ENCODE measurements at regions not wholly inside any gene's neighbourhood (a gene's known extent, or its start where the extent isn't known, plus 50 kb on each side); places are given as distances from the start of the nearest gene placed in this dataset.

- no peaks in the 10 kb centered on the region for H3K4me1 Mint-ChIP-seq
- H3K4me3 Mint-ChIP-seq: no peak overlapping the region
- H3K9me3 Mint-ChIP-seq: peaks cover 5% of the 10 kb centered on the region
These were observed 274.2 kb upstream of the CCNH start for GRCh38 chr5:87686975-87687374.

GRCh38 chr5:87686018-87686417 lies 273.3 kb upstream of the CCNH start:
- H3K27ac Mint-ChIP-seq: no peak overlapping the region
- peaks cover 5% of the 10 kb centered on the region for H3K9me3 Mint-ChIP-seq
- DNase-seq: no peak
- no peaks in the 10 kb centered on the region for H3K36me3 Mint-ChIP-seq
- no peaks in the 10 kb centered on the region for H3K4me1 Mint-ChIP-seq
- peaks cover 4% of the 10 kb centered on the region for H3K27me3 Mint-ChIP-seq
- H3K4me3 Mint-ChIP-seq: no peak overlapping the region

More at GRCh38 chr5:87686975-87687374, 274.2 kb upstream of the CCNH start:
- Mint-ChIP-seq H3K36me3 (no peaks in the 10 kb centered on the region), H3K27me3 (peaks cover 4% of the 10 kb centered on the region), H3K27ac (no peak overlapping the region)
- DNase-seq: no peak

- no peak overlapping the region for H3K4me3 Mint-ChIP-seq
These were observed 261.5 kb upstream of the CCNH start for GRCh38 chr5:87674235-87674634.

GRCh38 chr5:87671146-87671545 lies 258.4 kb upstream of the CCNH start:
- Mint-ChIP-seq H3K36me3 (no peaks in the 10 kb centered on the region), H3K9me3 (no peaks in the 10 kb centered on the region), H3K4me1 (no peaks in the 10 kb centered on the region), H3K27me3 (no peaks in the 10 kb centered on the region), H3K4me3 (no peak overlapping the region), H3K27ac (no peak overlapping the region)
- DNase-seq: no peak

More at GRCh38 chr5:87674235-87674634, 261.5 kb upstream of the CCNH start:
- no peaks in the 10 kb centered on the region for H3K4me1 Mint-ChIP-seq
- H3K9me3 Mint-ChIP-seq: no peaks in the 10 kb centered on the region
- no peaks in the 10 kb centered on the region for H3K27me3 Mint-ChIP-seq
- no peak for DNase-seq
- no peak overlapping the region for H3K27ac Mint-ChIP-seq
- no peaks in the 10 kb centered on the region for H3K36me3 Mint-ChIP-seq

- H3K27ac Mint-ChIP-seq: no peak overlapping the region
These were observed 252.4 kb upstream of the CCNH start for GRCh38 chr5:87665166-87665565.

GRCh38 chr5:87661784-87662566 lies 249.2 kb upstream of the CCNH start:
- DNase-seq: no peak
- Mint-ChIP-seq H3K27me3 (no peaks in the 10 kb centered on the region), H3K4me3 (no peak overlapping the region), H3K9me3 (no peaks in the 10 kb centered on the region), H3K4me1 (no peaks in the 10 kb centered on the region), H3K36me3 (no peaks in the 10 kb centered on the region), H3K27ac (no peak overlapping the region)

More at GRCh38 chr5:87665166-87665565, 252.4 kb upstream of the CCNH start:
- DNase-seq: no peak
- Mint-ChIP-seq H3K4me1 (no peaks in the 10 kb centered on the region), H3K9me3 (no peaks in the 10 kb centered on the region), H3K27me3 (no peaks in the 10 kb centered on the region), H3K4me3 (no peak overlapping the region), H3K36me3 (no peaks in the 10 kb centered on the region)

- Mint-ChIP-seq H3K4me3 (no peak overlapping the region), H3K4me1 (no peaks in the 10 kb centered on the region), H3K27me3 (no peaks in the 10 kb centered on the region), H3K27ac (no peak overlapping the region), H3K36me3 (no peaks in the 10 kb centered on the region), H3K9me3 (no peaks in the 10 kb centered on the region)
- DNase-seq: no peak
These were observed 240.5 kb upstream of the CCNH start for GRCh38 chr5:87653242-87653641.

- Mint-ChIP-seq H3K27me3 (no peaks in the 10 kb centered on the region), H3K4me1 (no peaks in the 10 kb centered on the region), H3K36me3 (no peaks in the 10 kb centered on the region), H3K9me3 (no peaks in the 10 kb centered on the region), H3K4me3 (no peak overlapping the region), H3K27ac (no peak overlapping the region)
- no peak for DNase-seq
These were observed 237.6 kb upstream of the CCNH start for GRCh38 chr5:87650284-87650683.

GRCh38 chr5:87649455-87649854 lies 236.7 kb upstream of the CCNH start:
- Mint-ChIP-seq H3K27ac (no peak overlapping the region), H3K27me3 (no peaks in the 10 kb centered on the region), H3K4me3 (no peak overlapping the region), H3K4me1 (no peaks in the 10 kb centered on the region), H3K36me3 (no peaks in the 10 kb centered on the region), H3K9me3 (no peaks in the 10 kb centered on the region)
- DNase-seq: no peak

GRCh38 chr5:87645224-87645623 lies 232.5 kb upstream of the CCNH start:
- DNase-seq: no peak
- Mint-ChIP-seq H3K4me1 (no peaks in the 10 kb centered on the region), H3K9me3 (no peaks in the 10 kb centered on the region), H3K4me3 (no peak overlapping the region), H3K27me3 (no peaks in the 10 kb centered on the region), H3K27ac (no peak overlapping the region), H3K36me3 (no peaks in the 10 kb centered on the region)

- Mint-ChIP-seq H3K27me3 (no peaks in the 10 kb centered on the region), H3K4me1 (no peaks in the 10 kb centered on the region)
These were observed 228.2 kb upstream of the CCNH start for GRCh38 chr5:87640902-87641301.

GRCh38 chr5:87627363-87627762 lies 214.6 kb upstream of the CCNH start:
- H3K4me1 Mint-ChIP-seq: no peaks in the 10 kb centered on the region

More at GRCh38 chr5:87640902-87641301, 228.2 kb upstream of the CCNH start:
- Mint-ChIP-seq H3K4me3 (no peak overlapping the region), H3K27ac (no peak overlapping the region), H3K9me3 (no peaks in the 10 kb centered on the region), H3K36me3 (no peaks in the 10 kb centered on the region)
- no peak for DNase-seq

GRCh38 chr5:87608385-87608784 lies 195.7 kb upstream of the CCNH start:
- Mint-ChIP-seq H3K27me3 (no peaks in the 10 kb centered on the region), H3K9me3 (no peaks in the 10 kb centered on the region), H3K36me3 (no peaks in the 10 kb centered on the region), H3K4me1 (no peaks in the 10 kb centered on the region), H3K4me3 (no peak overlapping the region), H3K27ac (no peak overlapping the region)
- no peak for DNase-seq

More at GRCh38 chr5:87627363-87627762, 214.6 kb upstream of the CCNH start:
- no peak for DNase-seq
- Mint-ChIP-seq H3K27ac (no peak overlapping the region), H3K4me3 (no peak overlapping the region), H3K36me3 (no peaks in the 10 kb centered on the region), H3K9me3 (no peaks in the 10 kb centered on the region), H3K27me3 (no peaks in the 10 kb centered on the region)

GRCh38 chr5:87605663-87606062 lies 192.9 kb upstream of the CCNH start:
- Mint-ChIP-seq H3K27ac (no peak overlapping the region), H3K9me3 (peaks cover 2% of the 10 kb centered on the region), H3K4me1 (no peaks in the 10 kb centered on the region), H3K36me3 (no peaks in the 10 kb centered on the region), H3K4me3 (no peak overlapping the region), H3K27me3 (no peaks in the 10 kb centered on the region)
- no peak for DNase-seq

- Mint-ChIP-seq H3K4me3 (no peak overlapping the region), H3K36me3 (no peaks in the 10 kb centered on the region), H3K27ac (no peak overlapping the region), H3K9me3 (peaks cover 2% of the 10 kb centered on the region), H3K27me3 (no peaks in the 10 kb centered on the region), H3K4me1 (no peaks in the 10 kb centered on the region)
- no peak for DNase-seq
These were observed 187.0 kb upstream of the CCNH start for GRCh38 chr5:87599778-87600177.

GRCh38 chr5:87598460-87598859 lies 185.7 kb upstream of the CCNH start:
- H3K27me3 Mint-ChIP-seq: no peaks in the 10 kb centered on the region
- DNase-seq: no peak
- H3K36me3 Mint-ChIP-seq: no peaks in the 10 kb centered on the region
- H3K4me3 Mint-ChIP-seq: no peak overlapping the region
- no peaks in the 10 kb centered on the region for H3K4me1 Mint-ChIP-seq
- no peak overlapping the region for H3K27ac Mint-ChIP-seq
- peaks cover 2% of the 10 kb centered on the region for H3K9me3 Mint-ChIP-seq
